GM12874 (cell line): ENCODE measurements at regions not wholly inside any gene's neighbourhood (a gene's known extent, or its start where the extent isn't known, plus 50 kb on each side); places are given as distances from the start of the nearest gene placed in this dataset.

Experiments used
- TF ChIP-seq, protein P1 (sequence below): IDR thresholded peaks from 2 replicates; pipeline ENCODE4 v1.5.1; 2011; ENCODE audit warnings: low read depth, mild to moderate bottlenecking, control low read depth, low read length, moderate library complexity; ENCODE audit not compliant: insufficient read depth

DNA sequence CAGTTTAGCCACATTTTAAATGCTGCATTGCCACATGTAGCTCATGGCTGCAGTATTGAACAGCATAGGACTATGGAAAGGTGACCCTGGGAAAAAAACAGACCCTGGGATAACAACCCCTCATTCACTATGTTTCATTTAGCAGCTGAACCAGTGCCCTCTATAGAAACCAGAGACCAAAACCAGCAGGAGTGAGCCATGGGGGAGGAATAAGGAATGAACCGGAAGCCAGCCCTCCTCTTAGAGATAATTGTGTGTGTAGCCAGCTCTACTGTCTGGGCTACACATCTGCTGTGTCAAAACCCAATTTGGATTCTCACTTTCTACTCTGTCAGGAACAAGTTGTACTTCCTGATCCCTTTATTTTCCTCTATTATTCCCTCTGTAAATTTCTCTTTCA is 158.5 kb upstream of the S100G start:
- TF ChIP-seq, protein P1, sequence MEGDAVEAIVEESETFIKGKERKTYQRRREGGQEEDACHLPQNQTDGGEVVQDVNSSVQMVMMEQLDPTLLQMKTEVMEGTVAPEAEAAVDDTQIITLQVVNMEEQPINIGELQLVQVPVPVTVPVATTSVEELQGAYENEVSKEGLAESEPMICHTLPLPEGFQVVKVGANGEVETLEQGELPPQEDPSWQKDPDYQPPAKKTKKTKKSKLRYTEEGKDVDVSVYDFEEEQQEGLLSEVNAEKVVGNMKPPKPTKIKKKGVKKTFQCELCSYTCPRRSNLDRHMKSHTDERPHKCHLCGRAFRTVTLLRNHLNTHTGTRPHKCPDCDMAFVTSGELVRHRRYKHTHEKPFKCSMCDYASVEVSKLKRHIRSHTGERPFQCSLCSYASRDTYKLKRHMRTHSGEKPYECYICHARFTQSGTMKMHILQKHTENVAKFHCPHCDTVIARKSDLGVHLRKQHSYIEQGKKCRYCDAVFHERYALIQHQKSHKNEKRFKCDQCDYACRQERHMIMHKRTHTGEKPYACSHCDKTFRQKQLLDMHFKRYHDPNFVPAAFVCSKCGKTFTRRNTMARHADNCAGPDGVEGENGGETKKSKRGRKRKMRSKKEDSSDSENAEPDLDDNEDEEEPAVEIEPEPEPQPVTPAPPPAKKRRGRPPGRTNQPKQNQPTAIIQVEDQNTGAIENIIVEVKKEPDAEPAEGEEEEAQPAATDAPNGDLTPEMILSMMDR = no peak

DNA sequence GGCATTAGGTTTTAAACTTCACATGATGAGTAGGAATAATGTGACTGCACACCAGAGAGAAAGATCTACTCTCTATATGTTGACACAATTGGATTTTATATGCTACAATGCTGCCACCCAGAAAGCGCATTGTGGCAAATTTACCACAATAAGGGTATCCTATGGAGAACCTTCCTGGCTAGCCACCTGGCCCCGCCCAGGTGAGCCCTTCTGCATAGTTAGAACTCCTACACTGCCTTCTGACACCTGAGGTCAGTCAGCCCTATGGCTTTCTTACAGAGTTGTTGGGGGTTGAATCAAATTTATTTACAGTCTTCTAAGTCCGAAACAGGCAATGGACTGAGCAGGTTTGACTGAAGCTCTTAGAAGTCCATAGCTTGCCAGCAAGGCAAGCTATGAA is 153.8 kb upstream of the S100G start:
- TF ChIP-seq, protein P1 = no peak

DNA sequence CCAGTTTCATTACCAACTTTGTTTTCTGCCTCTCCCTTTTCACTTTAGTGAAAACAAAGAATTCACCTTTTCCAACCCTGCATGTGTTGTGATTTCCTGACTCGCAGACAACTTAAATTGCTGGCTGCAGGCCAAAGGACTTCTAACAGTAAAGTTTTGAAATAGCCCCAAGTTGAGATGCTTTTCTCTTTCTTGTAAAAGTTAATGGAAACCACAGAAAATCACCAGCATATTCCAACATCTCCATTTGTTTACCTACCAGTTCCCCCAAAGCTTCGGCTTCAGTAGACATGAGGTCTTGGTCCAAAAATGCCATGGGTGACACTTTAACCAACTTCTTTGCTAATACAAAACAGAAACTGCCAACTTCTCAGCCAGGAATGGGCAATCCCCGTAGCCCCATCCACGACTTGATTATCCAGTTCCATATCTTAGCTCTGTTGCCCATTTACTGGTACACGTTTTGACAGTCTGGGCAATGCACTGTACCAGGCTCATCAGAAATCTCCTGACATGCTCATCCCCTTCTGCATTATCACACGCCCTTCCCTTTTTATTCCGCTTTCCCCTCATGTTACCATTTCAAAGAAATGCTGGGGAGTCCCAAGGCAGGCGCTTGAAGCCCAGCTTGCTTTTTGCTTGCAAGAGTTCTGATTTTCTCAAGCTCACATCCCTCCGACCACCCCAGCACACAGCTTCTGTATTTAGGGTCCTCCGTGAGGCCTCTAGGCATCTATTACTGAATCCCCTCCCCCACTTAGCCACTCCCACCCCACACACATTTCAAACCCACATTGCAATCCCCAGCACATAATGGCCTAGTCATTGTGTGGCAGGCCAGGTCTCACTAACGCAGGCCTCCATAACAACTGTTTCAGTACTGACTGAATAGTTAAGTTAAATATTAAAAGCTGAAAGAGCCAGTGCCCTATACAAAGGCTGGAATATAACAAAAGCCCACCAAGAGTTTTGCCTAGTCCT is 137.9 kb upstream of the S100G start:
- TF ChIP-seq, protein P1 = no peak

DNA sequence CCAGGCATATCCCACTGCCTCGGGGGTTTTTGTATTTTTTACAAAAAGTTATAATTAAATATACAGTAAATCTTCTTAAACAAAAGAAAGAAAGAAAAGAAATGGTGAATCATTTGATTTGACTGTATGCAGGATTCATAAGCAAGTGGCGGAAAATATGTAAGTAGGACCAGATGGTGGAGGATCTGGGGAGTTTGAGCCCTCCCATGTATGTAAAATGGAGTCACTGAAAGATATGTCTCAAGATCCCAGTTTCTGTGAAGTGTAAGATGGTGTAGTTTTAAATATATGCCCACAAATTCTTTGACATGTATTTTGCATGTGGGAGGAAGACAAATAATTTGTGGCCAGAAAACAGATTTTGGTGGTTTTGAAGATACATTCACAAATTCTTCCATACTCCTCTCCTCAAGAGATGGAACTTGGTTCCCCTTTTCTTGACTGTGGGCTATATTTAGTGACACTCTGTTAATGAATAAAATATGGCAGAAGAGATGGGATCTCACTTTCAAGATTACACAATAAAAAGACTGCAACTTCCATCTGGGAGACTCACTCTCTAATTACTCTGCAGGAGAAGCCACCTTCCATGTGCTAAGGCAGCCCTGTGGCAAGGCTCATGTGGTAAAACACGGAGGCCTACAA is 133.6 kb upstream of the S100G start:
- TF ChIP-seq, protein P1 = no peak

DNA sequence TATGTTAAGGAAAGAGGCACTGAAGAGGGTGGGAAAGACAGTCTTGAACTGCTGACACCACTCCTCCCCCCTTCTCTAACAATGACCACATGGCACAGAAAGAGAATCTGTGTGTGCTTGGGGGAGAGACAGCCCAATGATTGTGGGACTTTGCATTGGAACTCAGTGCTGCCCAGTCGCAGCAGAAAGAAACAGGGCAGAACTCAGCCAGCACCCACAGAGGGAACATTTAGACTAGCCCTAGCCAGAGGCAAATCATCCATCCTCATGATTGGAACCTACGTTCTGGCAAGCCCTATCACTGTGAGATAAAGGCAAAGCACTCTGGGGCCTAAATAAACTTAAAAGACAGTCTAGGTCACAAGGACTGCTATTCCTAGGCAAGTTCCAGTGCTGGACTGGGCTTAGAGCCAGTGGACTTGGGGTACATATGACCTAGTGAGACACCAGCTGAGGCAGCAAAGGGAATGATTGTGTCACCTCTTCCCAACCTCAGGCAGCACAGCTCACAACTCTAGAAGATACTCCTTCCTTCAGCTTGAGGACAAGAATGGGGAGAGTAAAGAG is 132.8 kb upstream of the S100G start:
- TF ChIP-seq, protein P1 = no peak

DNA sequence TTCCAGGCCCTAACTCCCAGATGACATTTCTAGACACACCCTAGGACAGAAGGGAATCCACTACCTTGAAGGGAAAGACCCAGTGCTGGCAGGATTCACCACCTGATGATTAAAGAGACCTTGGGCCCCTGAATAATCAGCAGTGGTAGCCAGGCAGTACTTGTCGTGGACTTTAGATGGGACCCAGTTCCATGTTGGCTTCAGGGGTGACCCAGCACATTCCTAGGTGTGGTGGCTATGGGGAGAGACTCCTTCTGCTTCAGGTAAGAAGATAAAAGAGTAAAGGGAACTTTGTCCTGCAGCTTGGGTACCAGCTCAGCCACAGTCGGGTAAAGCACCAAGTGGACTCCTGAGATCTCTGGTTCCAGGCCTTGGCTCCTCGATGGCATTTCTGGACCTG is 131.8 kb upstream of the S100G start:
- TF ChIP-seq, protein P1 = no peak

DNA sequence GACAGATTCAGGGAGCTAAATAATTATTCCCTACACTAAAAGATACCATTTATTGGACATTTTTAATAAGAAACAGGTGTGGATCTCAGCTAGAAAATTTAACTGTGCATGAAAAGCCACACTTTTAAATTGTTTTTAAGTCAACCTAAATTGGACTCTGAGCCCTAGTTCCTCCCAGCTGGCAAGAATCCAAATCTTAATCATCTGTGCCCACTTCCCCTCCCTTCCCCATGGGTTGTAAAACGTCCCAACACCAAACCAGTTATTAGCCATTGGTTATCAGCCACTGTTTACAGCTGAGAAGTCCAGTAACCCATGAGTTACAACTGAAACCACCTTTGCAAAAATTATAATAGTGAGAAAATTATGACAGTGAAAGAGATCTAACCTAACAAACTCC is 125.6 kb upstream of the S100G start:
- TF ChIP-seq, protein P1 = no peak
